Kidney (tissue), 13 donors: ENCODE measurements at regions not wholly inside any gene's neighbourhood (a gene's known extent, or its start where the extent isn't known, plus 50 kb on each side); places are given as distances from the start of the nearest gene placed in this dataset.

Experiments
- DNase-seq, 5 donors: peaks; one replicate each; pipeline ENCODE4 v3.0.0-alpha.2; 2013 to 2020
- FAIRE-seq: peaks from 2 replicates; lab custom pipeline; 2012; peaks lifted over from hg19 to GRCh38; lab: Jason Lieb, UNC
- H3K27ac ChIP-seq, 2 donors: one replicate each; pipeline ENCODE4 v1.7.0; 2013; ENCODE audit warnings: low read depth in 2 of 2, low read length in 2 of 2, inconsistent platforms in 1 of 2
- H3K27me3 ChIP-seq: one replicate; pipeline ENCODE4 v1.7.1; 2013; ENCODE audit warnings: low read length, inconsistent platforms; ENCODE audit not compliant: control insufficient read depth, insufficient read depth
- H3K36me3 ChIP-seq, 3 donors: one replicate each; pipeline versions ENCODE4 v1.7.0 to v1.7.1; 2013; ENCODE audit warnings: low read length in 3 of 3, control low read depth in 1 of 3, inconsistent platforms in 1 of 3; ENCODE audit not compliant: insufficient read depth in 3 of 3, control insufficient read depth in 2 of 3
- H3K4me1 ChIP-seq, 3 donors: one replicate each; pipeline versions ENCODE4 v1.7.0 to v1.7.1; 2013; ENCODE audit warnings: low read length in 3 of 3, inconsistent platforms in 1 of 3, low read depth in 1 of 3; ENCODE audit not compliant: control insufficient read depth in 2 of 3, insufficient read depth in 2 of 3
- H3K4me3 ChIP-seq, 3 donors: one replicate each; pipeline versions ENCODE4 v1.7.0 to v1.8.1; 2013; ENCODE audit warnings: low read length in 3 of 3, control low read depth in 1 of 3, inconsistent platforms in 1 of 3
- H3K9ac ChIP-seq, 3 donors: one replicate each; pipeline versions ENCODE4 v1.7.0 to v1.7.1; 2013; ENCODE audit warnings: low read length in 3 of 3, control low read depth in 1 of 3, inconsistent platforms in 1 of 3
- H3K9me3 ChIP-seq, 3 donors: one replicate each; pipeline versions ENCODE4 v1.7.0 to v1.7.1; 2013; ENCODE audit warnings: low read length in 3 of 3, control low read depth in 1 of 3, inconsistent platforms in 1 of 3; ENCODE audit not compliant: control insufficient read depth in 2 of 3, insufficient read depth in 1 of 3
- CTCF ChIP-seq: IDR thresholded peaks from 3 replicates; pipeline ENCODE4 v1.5.1; 2012; ENCODE audit warnings: mild to moderate bottlenecking, moderate library complexity, borderline replicate concordance; ENCODE audit not compliant: insufficient read depth; ENCODE audit errors: extremely low read depth
- intact Hi-C: fragments of 100-400 bp; cut with DNase I; formaldehyde crosslinking; loops from one replicate; pipeline ENCODE4 v1.11.1; 2022
- donor health status: control.
- donor health status: control.
- donor health status: control.
- donor health status: control.
- donor health status: control.
- donor health status: DM: yes; HTN: yes; CAD: no.
- donor health status: Normal renal cell carcinoma (clear cell type).

- H3K4me1 ChIP-seq = peaks cover 0 to 7% (median 0%) of the 10 kb centered on the region in 3 donors
- DNase-seq = no peak
- TF ChIP-seq CTCF = no peak
- no peak overlapping the region for H3K9ac ChIP-seq
- FAIRE-seq = no peak
- no peaks in the 10 kb centered on the region for H3K36me3 ChIP-seq
- H3K27me3 ChIP-seq = no peaks in the 10 kb centered on the region
- no peak overlapping the region for H3K27ac ChIP-seq
- H3K9me3 ChIP-seq = no peaks in the 10 kb centered on the region
- H3K4me3 ChIP-seq = no peak overlapping the region
- intact Hi-C loops = no loop called here
These were observed 82.4 kb upstream of the TGIF1 start for GRCh38 chr18:3367491-3368091.

GRCh38 chr18:3368193-3368592 is 81.8 kb upstream of the TGIF1 start:
- intact Hi-C loops = no loop called here
- H3K27ac ChIP-seq = no peak overlapping the region
- no peak for FAIRE-seq

DNA sequence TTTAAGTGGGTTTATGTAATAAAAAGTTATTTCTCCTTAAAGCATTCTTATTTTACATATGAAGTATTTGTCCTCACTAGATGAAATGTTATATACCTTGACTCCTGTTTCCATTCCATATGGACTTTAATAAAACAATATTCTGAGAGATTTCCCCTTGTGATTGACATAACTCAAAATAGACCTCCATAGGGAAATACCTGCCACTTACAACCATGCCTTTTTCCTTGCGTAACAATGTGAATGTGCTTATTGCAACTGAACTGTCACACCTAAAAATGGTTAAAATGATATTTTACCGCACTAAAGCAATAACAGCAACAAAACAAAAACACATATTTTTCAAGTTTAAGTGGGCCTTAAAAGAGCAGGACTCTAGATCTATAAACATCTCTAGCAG is 70.3 kb upstream of the TGIF1 start:
- intact Hi-C loops = no loop called here
- H3K9me3 ChIP-seq = no peaks in the 10 kb centered on the region
- no peaks in the 10 kb centered on the region for H3K36me3 ChIP-seq
- no peak overlapping the region for H3K9ac ChIP-seq
- no peak for TF ChIP-seq CTCF
- no peaks in the 10 kb centered on the region for H3K27me3 ChIP-seq
- FAIRE-seq (no peak), DNase-seq (no peak)
- peaks cover 0 to under 1% (median 0%) of the 10 kb centered on the region in 3 donors for H3K4me1 ChIP-seq
- no peak overlapping the region for H3K27ac ChIP-seq
- no peak overlapping the region for H3K4me3 ChIP-seq

More at GRCh38 chr18:3368193-3368592, 81.8 kb upstream of the TGIF1 start:
- H3K4me1 ChIP-seq = peaks cover 0 to 7% (median 0%) of the 10 kb centered on the region in 3 donors
- H3K9me3 ChIP-seq = no peaks in the 10 kb centered on the region
- no peak for TF ChIP-seq CTCF
- no peaks in the 10 kb centered on the region for H3K27me3 ChIP-seq
- DNase-seq = no peak
- H3K36me3 ChIP-seq = no peaks in the 10 kb centered on the region
- no peak overlapping the region for H3K4me3 ChIP-seq
- no peak overlapping the region for H3K9ac ChIP-seq

- TF ChIP-seq CTCF = no peak
- Histone ChIP-seq H3K9ac (no peak overlapping the region), H3K27ac (no peak overlapping the region), H3K4me1 (peaks cover 0 to 5% (median 0%) of the 10 kb centered on the region in 3 donors), H3K36me3 (no peaks in the 10 kb centered on the region), H3K9me3 (no peaks in the 10 kb centered on the region), H3K4me3 (no peak overlapping the region), H3K27me3 (no peaks in the 10 kb centered on the region)
- intact Hi-C loops = no loop called here
- DNase-seq (no peak), FAIRE-seq (no peak)
These were observed 69.5 kb upstream of the TGIF1 start for GRCh38 chr18:3380384-3380961.
